GM19023 (cell line): ENCODE measurements at regions not wholly inside any gene's neighbourhood (a gene's known extent, or its start where the extent isn't known, plus 50 kb on each side); places are given as distances from the start of the nearest gene placed in this dataset.
"Not testable (repeated sequence)": the region's sequence is repeated elsewhere in the genome, so short reads cannot be mapped to it uniquely, and the experiment has no call there.

Source experiments
- ATAC-seq: cut with Tn5 transposase; IDR thresholded peaks from one replicate; pipeline ENCODE4 v1.9.1; 2021; ENCODE audit warnings: mild to moderate bottlenecking, moderate library complexity; ENCODE audit not compliant: unreplicated experiment

DNA sequence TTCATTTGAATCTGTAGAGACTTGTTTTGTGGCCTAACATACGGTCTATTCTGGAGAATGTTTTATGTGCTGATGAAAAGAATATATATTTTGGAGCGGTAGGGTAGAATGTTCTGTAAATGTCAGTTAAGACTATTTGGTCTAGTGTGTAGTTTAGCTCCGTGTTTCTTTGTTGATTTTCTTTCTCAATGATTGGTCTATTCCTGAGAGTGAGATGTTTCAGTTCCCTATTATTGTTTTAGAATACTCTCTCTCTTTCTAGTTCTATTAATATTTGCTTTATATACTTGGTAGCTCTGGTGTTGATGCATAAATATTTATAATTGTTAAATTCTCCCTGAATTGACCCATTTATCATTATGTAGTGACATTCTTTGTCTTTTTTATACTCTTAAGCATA, 236.5 kb downstream of the GLUD2 start:
- ATAC-seq = no peak

DNA sequence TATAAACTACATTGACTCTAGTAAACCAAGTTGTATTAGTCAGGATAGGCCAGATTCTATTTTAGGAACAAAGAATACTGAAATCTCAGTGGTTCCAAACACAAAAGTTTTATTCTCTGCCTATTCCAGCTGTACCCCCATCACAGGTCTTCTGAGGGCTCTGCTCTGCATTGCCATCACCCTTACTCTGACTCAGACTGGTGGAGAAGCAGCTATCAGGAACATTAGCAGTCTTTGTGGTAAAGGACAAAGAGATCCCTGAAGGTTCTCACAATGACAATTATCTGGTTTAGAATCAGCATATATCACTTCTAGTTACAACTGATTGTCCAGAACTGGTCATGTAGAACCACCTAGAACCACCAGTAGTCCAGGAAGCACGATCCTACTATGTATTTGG, 251.1 kb downstream of the GLUD2 start:
- no peak for ATAC-seq

GRCh38 chrX:121301356-121301755, 253.9 kb downstream of the GLUD2 start:
- no peak for ATAC-seq

DNA sequence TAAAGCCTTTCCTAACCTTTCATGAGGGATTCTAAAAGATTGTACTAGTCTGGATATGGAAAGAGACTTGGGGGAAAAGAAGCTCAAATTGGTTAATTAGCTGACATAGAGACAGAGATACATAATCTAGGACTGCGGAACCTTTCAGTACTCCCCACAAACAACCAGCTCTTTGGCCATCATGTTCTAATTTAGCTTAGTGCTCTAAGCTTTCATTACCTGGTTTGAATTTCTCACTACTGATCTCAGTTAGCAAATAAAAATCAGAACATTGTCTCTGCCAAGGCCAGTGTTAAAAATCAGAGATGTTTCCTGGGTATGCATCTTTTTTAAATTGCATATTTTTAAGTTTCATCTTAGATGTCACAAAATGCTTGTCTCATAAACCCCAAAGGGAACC, 254.4 kb downstream of the GLUD2 start:
- no peak for ATAC-seq

DNA sequence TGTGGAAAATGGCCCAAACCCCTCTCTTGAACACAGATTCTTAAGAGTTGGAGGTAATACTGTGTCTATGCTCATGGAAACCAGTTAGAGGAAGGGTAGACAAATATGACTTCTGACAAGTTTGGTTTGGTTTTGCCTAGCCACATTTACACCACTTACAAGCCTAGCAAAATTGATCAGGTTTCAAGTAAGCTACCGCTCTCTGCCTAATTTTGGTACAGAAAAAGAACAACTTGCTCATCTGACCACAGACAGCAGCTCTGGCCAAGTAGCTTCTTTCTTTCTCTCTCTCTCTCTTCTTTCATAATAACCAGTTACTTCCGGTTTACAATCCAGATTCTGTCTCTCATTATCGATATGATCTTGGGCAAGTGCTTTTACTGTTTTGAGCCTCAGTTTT, 260.0 kb downstream of the GLUD2 start:
- ATAC-seq = peak; percentile 81

- ATAC-seq = peak; percentile 67
Observed at GRCh38 chrX:121308276-121308805, 260.9 kb downstream of the GLUD2 start.

DNA sequence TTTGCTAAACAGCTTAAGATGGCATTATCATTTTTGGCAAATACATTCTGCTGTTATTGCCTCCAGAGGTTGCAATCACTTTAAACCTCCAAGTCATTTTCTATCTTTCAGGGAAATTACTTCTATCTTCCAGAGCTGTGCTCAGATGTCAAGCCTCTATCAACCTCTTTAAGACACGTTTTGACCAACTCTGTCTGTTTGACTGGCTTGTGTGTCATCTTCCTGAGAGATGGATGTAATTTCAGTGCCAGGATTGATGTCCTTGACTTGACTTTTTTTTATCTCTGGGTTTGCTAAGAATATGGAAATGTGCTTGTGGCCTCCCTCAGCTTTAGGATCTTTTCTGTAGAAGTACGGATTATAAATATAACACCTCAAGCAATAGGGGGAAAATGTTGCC, 263.4 kb downstream of the GLUD2 start:
- no peak for ATAC-seq

DNA sequence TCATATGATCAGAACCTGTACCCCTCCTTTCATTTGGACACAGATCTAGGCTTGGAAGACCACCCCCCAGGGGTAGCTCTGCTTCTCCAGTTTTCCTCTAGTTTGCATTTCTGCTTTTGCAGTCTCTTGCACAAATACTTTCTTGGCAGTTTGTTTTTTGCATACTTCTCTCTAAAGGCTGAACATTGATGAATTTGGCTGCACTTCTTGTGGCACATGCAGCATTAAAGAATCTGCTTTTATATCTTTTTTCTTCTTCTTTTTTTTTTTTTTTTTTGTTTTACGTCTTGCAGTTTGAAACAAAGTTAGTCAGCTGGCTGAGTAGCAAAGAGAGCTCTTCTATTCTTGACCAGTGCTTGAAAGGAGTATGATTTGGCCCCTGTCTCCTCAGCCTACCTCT, 273.0 kb downstream of the GLUD2 start:
- ATAC-seq = no peak

DNA sequence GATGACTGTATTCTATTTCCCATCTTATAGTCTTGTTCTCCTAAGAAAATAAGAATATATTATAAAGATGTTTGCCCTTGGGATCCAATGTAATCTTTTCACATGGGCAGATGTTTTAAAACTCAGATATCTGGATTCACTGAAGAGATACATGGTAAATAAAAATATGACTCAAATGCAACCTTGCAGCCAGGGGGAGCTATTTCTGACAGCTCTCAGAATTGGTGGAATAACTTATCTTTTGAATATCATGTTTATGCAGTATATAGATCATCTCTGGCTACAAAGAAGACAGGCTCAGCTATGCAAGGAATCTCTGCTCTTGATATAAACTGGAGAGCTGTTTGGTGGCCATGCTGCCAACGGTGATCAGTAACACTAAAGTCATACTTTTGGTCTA, 274.7 kb downstream of the GLUD2 start:
- ATAC-seq = no peak

DNA sequence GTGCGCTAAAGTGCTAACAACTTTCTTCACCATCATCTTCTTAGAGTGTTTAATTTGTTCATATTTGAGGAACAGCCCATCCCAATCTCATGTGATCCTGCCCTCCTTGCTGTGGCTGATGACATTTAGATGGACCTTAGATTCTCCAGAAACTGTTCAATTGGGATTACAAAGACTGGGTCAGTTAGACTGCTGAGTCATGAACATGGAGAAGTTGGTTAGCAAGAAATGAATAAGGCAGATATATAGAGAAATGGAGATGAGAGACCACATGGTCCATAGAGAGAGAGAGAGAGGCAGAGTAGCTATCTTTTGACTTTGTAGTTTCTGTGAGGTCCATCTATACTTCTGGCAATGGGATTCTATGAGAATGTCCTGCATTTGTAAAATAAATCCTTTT, 275.9 kb downstream of the GLUD2 start:
- ATAC-seq = no peak

DNA sequence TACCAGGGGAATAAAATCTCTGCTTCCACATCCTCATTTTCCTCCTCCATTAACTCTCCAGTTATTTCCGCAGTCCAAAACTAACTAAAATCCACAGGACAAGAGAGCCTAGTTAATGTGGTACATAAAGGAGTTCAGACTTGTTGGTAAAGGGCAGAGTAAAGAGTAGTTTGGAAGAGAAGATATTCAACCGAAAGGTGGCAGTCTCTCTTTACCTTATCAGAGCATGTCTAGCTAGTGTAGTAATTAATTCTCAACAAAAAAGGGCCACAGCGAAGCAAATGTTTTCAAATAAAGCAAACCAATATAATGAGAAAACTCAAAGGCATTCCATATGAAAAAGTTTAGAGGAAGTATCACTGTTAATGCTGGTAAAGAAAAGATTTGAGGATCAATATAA, 286.5 kb downstream of the GLUD2 start:
- no peak for ATAC-seq

GRCh38 chrX:121336831-121337421, 289.5 kb downstream of the GLUD2 start:
- no peak for ATAC-seq

DNA sequence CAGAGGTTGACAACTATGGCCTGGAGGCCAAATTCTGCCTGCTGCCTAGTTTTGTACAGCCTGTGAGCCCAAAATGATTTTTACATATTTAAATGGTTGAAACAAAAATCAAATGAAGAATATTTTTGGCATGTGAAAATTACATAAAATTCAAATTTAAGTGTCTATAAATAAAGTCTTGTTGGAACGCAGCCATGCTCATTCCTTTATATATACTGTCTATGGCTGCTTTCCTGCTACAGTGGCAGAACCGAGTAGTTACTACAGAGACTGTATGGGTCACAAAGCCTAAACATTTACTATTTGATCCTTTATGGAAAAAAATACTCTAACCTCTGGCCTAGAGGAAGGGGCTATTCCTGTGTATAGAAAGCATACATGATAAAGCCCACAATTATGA, 290.4 kb downstream of the GLUD2 start:
- ATAC-seq = no peak

DNA sequence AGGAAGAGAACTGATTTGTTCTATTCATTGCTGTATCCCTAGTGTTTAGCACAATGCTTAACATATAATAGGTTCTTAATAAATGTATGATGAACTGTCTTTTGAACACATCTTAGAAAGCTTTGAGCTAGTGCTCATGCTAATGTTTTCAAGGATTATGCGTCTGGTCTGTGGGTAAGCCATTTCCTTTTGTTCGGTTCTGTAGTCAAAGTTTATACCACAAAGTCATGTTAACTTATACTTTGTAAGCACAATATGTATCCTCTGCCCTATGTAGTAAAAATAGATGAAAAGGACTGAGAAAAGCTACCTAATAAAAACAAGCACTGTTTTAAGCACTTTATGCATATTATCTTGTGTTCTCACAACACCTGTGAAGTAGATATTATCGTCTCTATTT, 301.9 kb downstream of the GLUD2 start:
- no peak for ATAC-seq

DNA sequence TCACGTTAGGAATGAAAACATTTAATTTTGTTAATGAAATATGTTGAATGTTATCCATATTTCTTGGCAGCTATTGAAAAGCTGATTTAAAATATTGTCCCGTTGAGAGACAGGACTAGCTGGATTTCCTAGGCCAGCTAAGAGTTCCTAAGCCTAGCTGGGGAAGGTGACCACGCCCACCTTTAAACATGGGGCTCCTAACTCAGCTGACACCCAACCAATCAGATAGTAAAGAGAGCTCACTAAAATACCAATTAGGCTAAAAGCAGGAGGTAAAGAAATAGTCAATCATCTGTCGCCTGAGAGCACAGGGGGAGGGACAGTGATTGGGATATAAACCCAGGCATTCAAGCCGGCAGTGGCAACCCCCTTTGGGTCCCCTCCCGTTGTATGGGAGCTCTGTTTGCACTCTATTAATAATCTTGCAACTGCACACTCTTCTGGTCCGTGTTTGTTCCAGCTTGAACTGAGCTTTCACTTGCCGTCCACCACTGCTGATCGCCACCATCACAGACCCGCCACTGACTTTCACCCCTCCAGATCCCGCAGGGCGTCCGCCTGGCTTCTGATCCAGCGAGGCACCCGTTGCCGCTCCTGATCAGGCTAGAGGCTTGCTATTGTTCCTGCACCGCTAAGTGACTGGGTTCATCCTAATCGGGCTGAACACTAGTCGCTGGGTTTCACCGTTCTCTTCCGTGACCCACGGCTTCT, 308.9 kb downstream of the GLUD2 start:
- no peak for ATAC-seq

DNA sequence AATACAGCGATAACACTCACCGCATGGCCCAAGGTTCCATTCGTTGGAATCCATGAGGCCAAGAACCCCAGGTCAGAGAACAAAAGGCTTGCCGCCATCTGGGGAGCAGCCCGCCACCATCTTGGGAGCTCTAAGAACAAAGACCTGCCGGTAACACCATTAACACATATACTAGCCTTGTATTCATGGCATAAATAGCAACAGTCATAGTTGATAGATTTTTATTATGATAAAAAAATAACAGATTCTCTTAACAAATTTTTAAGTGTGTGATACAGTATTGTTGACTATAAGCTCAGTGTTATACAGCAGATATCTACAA, 309.4 kb downstream of the GLUD2 start:
- no peak for ATAC-seq

GRCh38 chrX:121360280-121360679, 312.9 kb downstream of the GLUD2 start:
- ATAC-seq = no peak

DNA sequence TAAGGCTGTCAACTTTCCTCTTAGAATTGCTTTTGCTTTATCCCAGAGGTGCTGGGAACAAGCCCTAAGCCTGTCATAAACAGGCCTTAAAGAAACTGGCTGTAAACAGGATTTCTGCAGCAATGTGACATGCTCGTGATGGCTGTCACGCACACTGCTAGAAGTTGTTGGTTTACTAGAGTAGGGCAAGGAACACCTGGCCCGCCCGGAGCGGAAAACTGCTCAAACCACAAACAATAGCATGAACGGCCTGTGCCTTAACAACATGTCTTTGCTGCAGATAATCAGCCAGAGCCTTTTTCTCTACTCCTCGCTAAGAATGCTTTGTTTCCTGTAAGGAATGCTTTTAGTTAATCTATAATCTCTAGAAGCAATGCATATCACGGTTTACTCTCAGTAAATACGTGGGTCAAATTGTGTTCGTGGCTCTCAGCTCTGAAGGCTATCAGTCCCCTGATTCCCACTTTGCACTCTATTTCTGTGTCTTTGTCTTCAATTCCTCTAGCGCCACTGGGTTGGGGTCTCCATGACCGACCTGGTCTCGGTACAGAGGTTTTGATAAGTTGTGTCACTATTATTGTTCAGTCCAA, 318.3 kb downstream of the GLUD2 start:
- ATAC-seq = no peak

DNA sequence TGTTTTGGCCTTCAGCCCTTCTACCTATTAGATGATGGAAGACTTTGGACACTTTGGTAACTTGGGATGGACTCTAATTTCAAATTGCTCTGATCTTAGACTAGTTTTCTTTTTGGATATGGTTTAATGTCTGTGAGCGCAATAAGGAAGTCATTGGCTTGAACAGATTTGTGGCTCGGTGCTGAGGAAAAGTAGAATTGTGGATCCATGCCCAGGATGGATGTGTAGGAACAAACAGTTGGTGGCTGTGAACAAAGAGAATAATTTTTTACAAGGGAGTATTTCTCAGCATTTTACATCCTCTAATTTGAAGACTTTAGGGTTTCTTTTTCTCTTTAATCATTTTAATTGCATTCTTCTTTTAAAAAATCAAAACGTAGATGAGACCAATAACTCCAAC, 327.1 kb downstream of the GLUD2 start:
- ATAC-seq = no peak

- not testable (repeated sequence) for ATAC-seq
Observed at GRCh38 chrX:121381915-121382314, 334.5 kb downstream of the GLUD2 start.

DNA sequence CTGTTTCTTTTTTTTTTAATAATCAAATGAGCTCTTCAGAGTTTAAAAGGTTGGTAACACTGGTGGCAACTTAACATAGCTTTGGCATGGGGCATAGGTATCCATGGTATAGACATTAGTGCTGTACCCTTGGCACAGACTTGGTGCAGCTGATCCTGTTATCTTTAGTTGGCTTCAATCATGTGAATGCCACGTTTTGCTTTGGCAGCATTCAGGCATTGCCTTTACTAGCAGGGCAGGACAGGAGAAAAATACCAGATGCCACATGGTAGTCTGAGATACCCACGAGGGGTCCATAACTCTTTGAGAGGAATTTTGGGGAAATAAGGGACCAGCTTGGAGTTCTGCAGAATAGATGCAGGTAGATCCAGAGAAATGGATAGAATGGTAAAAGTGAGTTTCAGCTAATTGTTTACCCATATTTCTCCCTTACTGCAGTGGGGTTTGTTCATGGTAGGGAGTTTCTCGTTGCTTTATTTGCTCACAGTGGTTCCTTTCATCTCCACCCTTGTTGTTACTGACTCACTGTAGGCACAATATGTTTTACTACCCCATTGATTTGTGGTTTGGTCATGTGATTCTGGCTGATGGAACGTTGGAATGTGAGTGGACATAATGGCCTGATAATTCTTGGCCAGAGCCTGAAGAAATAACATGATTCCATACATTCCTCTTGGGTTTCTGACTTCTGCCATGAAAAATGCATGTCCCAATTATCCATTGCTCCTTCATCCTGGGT, 342.7 kb downstream of the GLUD2 start:
- no peak for ATAC-seq

- no peak for ATAC-seq
Observed at GRCh38 chrX:121405826-121406225, 358.4 kb downstream of the GLUD2 start.
